PC-3 (cell line): ENCODE measurements at regions not wholly inside any gene's neighbourhood (a gene's known extent, or its start where the extent isn't known, plus 50 kb on each side); places are given as distances from the start of the nearest gene placed in this dataset.

ENCODE experiments used
- ATAC-seq: fragments of 200-7000 bp; cut with Tn5 transposase; 2 replicates; pipeline ENCODE4 v1.9.1; 2020; ENCODE audit warnings: mild to moderate bottlenecking, moderate library complexity
- BruUV-seq: library from RNA; stranded (reverse); fragments of 400-500 nt; replicated peaks from 2 replicates; lab custom pipeline; 2021; lab: Mats Ljungman, UMichigan
- CTCF ChIA-PET: fragments of 300-600 bp; sonication (Branson Sonifier 250); formaldehyde crosslinking; loops from one replicate; lab custom pipeline; 2022; ENCODE audit warnings: antibody characterized with exemption; lab: Charles Lee
- POLR2A ChIA-PET: fragments of 300-600 bp; sonication (Branson Sonifier 250); formaldehyde crosslinking; loops from one replicate; lab custom pipeline; 2022; ENCODE audit warnings: antibody characterized with exemption; ENCODE audit not compliant: unreplicated experiment; lab: Charles Lee
- DNase-seq: peaks from one replicate; pipeline ENCODE4 v3.0.0-alpha.2; 2015
- H2AFZ ChIP-seq: fragments of 300-600 bp; sonication (generic); 2 replicates; pipeline ENCODE4 v1.6.0; 2016; ENCODE audit warnings: antibody characterized with exemption, low read length
- H3F3A ChIP-seq: fragments of 300-600 bp; sonication (generic); one replicate; pipeline ENCODE4 v1.6.0; 2017; ENCODE audit warnings: antibody characterized with exemption, low read length, control low read depth, mild to moderate bottlenecking; ENCODE audit not compliant: unreplicated experiment
- H3K27ac ChIP-seq: fragments of 300-600 bp; sonication (generic); 2 replicates; pipeline ENCODE4 v1.5.1; 2016; ENCODE audit warnings: mild to moderate bottlenecking, low read length
- H3K27me3 ChIP-seq: fragments of 300-600 bp; sonication (generic); 2 replicates; pipeline ENCODE4 v1.6.1; 2016; ENCODE audit warnings: low read length, mixed read lengths
- H3K36me3 ChIP-seq: fragments of 300-600 bp; sonication (generic); 2 replicates; pipeline ENCODE4 v1.6.1; 2016; ENCODE audit warnings: low read depth, mixed run types, low read length, mixed read lengths
- H3K4me1 ChIP-seq: fragments of 300-600 bp; sonication (generic); 2 replicates; pipeline ENCODE4 v1.5.1; 2016; ENCODE audit warnings: low read length; ENCODE audit not compliant: insufficient read depth
- H3K4me2 ChIP-seq: fragments of 300-600 bp; sonication (generic); 2 replicates; pipeline ENCODE4 v1.6.0; 2016; ENCODE audit warnings: low read length
- H3K4me3 ChIP-seq: fragments of 300-600 bp; sonication (generic); 2 replicates; pipeline ENCODE4 v1.5.1; 2016; ENCODE audit warnings: mild to moderate bottlenecking, low read length, mixed read lengths
- H3K79me2 ChIP-seq: fragments of 300-600 bp; sonication (generic); 2 replicates; pipeline ENCODE4 v1.6.1; 2017; ENCODE audit warnings: low read length, mixed read lengths
- H3K9ac ChIP-seq: fragments of 300-600 bp; sonication (generic); 2 replicates; pipeline ENCODE4 v1.6.0; 2016; ENCODE audit warnings: mild to moderate bottlenecking, low read length
- H3K9me2 ChIP-seq: fragments of 300-600 bp; sonication (generic); replicated peaks from 2 replicates; pipeline ENCODE4 v1.6.1; 2016; ENCODE audit warnings: mixed run types, low read length, mixed read lengths
- H3K9me3 ChIP-seq: fragments of 300-600 bp; sonication (generic); 2 replicates; pipeline ENCODE4 v1.6.1; 2016; ENCODE audit warnings: low read length, mixed read lengths
- H4K20me1 ChIP-seq: fragments of 300-600 bp; sonication (generic); 2 replicates; pipeline ENCODE4 v1.6.1; 2016; ENCODE audit warnings: low read length, mixed read lengths
- CTCF ChIP-seq: fragments of 300-600 bp; sonication (generic); conservative IDR thresholded peaks from 2 replicates; pipeline ENCODE4 v1.5.1; 2017; ENCODE audit warnings: antibody characterized with exemption, low read depth, mild to moderate bottlenecking, low read length
- EZH2 ChIP-seq: fragments of 300-600 bp; sonication (generic); IDR thresholded peaks from one replicate; pipeline ENCODE4 v1.6.1; 2017; ENCODE audit warnings: antibody characterized with exemption, mild to moderate bottlenecking, low read length; ENCODE audit not compliant: unreplicated experiment
- EZH2phosphoT487 ChIP-seq: fragments of 300-600 bp; sonication (generic); IDR thresholded peaks from 2 replicates; pipeline ENCODE4 v1.6.1; 2018; ENCODE audit warnings: mild to moderate bottlenecking, antibody characterized with exemption, low read length, borderline replicate concordance
- intact Hi-C: fragments of 100-400 bp; cut with micrococcal nuclease; formaldehyde crosslinking; loops from 2 replicates; pipeline ENCODE4 v1.9.0; 2023

- no peaks in the 10 kb centered on the region for H3K36me3 ChIP-seq
- no peak overlapping the region for H2AFZ ChIP-seq
- intact Hi-C loops = no loop called here
- no TSS peak for BruUV-seq
- ChIA-PET POLR2A (no interaction called here), CTCF (no interaction called here)
- no peaks in the 10 kb centered on the region for H3K4me1 ChIP-seq
- H3F3A ChIP-seq = no peaks in the 10 kb centered on the region
- H3K9ac ChIP-seq = no peak overlapping the region
- no peak overlapping the region for H3K4me3 ChIP-seq
- H3K9me2 ChIP-seq = no peaks in the 10 kb centered on the region
- H3K9me3 ChIP-seq = no peaks in the 10 kb centered on the region
- no peaks in the 10 kb centered on the region for H3K79me2 ChIP-seq
- no peak for TF ChIP-seq EZH2
- TF ChIP-seq EZH2phosphoT487 = no peak
- TF ChIP-seq CTCF = no peak
- peaks cover 36% of the 10 kb centered on the region for H3K27me3 ChIP-seq
- ATAC-seq = no peak
- DNase-seq = no peak
- H3K4me2 ChIP-seq = no peak overlapping the region
- H4K20me1 ChIP-seq = no peaks in the 10 kb centered on the region
- H3K27ac ChIP-seq = no peak overlapping the region
Measured at GRCh38 chr10:120161111-120161510, 268.6 kb downstream of the SEC23IP start.

GRCh38 chr10:120162471-120162870 is 269.9 kb downstream of the SEC23IP start:
- Histone ChIP-seq H3K9me2 (no peaks in the 10 kb centered on the region), H3K36me3 (no peaks in the 10 kb centered on the region), H3K4me3 (no peak overlapping the region), H3K9me3 (no peaks in the 10 kb centered on the region), H3K79me2 (no peaks in the 10 kb centered on the region), H3K4me1 (no peaks in the 10 kb centered on the region), H2AFZ (no peak overlapping the region), H3K27me3 (peaks cover 37% of the 10 kb centered on the region), H3K9ac (no peak overlapping the region), H3K27ac (no peak overlapping the region), H3F3A (no peaks in the 10 kb centered on the region), H4K20me1 (no peaks in the 10 kb centered on the region), H3K4me2 (no peak overlapping the region)
- ATAC-seq = no peak
- ChIA-PET POLR2A (no interaction called here), CTCF (no interaction called here)
- intact Hi-C loops = no loop called here
- DNase-seq = no peak
- TF ChIP-seq CTCF = no peak
- no peak for TF ChIP-seq EZH2phosphoT487
- no peak for TF ChIP-seq EZH2
- no TSS peak for BruUV-seq

GRCh38 chr10:120172356-120172755 is 279.8 kb downstream of the SEC23IP start:
- POLR2A ChIA-PET = no interaction called here
- Histone ChIP-seq H3K4me1 (no peaks in the 10 kb centered on the region), H3K9me3 (no peaks in the 10 kb centered on the region), H3K79me2 (no peaks in the 10 kb centered on the region), H3K4me2 (no peak overlapping the region), H3K27me3 (peaks cover 5% of the 10 kb centered on the region), H3K9me2 (no peaks in the 10 kb centered on the region), H3K27ac (no peak overlapping the region), H4K20me1 (no peaks in the 10 kb centered on the region), H3K9ac (no peak overlapping the region), H3F3A (no peaks in the 10 kb centered on the region), H3K36me3 (no peaks in the 10 kb centered on the region), H2AFZ (no peak overlapping the region), H3K4me3 (no peak overlapping the region)
- BruUV-seq = no TSS peak
- TF ChIP-seq EZH2phosphoT487 = no peak
- TF ChIP-seq EZH2 = no peak
- no peak for TF ChIP-seq CTCF
- no peak for ATAC-seq
- DNase-seq = peak; percentile 11
- intact Hi-C loops = no loop called here
- CTCF ChIA-PET = no interaction called here
